Retinal pigment epithelial cell (primary cell): ENCODE measurements at regions not wholly inside any gene's neighbourhood (a gene's known extent, or its start where the extent isn't known, plus 50 kb on each side); places are given as distances from the start of the nearest gene placed in this dataset.
"Not testable (repeated sequence)": the region's sequence is repeated elsewhere in the genome, so short reads cannot be mapped to it uniquely, and the experiment has no call there.

Experiments used
- DNase-seq: peaks from one replicate; pipeline ENCODE4 v3.0.0-alpha.2; 2010; ENCODE audit warnings: low read depth
- H3K4me3 ChIP-seq: 2 replicates; pipeline ENCODE4 v1.5.1; 2011; ENCODE audit warnings: mild to moderate bottlenecking, low read length, control low read depth, moderate library complexity
- TF ChIP-seq, protein P1 (sequence below): conservative IDR thresholded peaks from 2 replicates; pipeline ENCODE4 v1.5.1; 2011; ENCODE audit warnings: low read depth, low read length, control low read depth, inconsistent platforms

GRCh38 chr4:77268108-77268507, 111.1 kb downstream of the CCNG2 start:
- no peak for DNase-seq
- TF ChIP-seq, protein P1, sequence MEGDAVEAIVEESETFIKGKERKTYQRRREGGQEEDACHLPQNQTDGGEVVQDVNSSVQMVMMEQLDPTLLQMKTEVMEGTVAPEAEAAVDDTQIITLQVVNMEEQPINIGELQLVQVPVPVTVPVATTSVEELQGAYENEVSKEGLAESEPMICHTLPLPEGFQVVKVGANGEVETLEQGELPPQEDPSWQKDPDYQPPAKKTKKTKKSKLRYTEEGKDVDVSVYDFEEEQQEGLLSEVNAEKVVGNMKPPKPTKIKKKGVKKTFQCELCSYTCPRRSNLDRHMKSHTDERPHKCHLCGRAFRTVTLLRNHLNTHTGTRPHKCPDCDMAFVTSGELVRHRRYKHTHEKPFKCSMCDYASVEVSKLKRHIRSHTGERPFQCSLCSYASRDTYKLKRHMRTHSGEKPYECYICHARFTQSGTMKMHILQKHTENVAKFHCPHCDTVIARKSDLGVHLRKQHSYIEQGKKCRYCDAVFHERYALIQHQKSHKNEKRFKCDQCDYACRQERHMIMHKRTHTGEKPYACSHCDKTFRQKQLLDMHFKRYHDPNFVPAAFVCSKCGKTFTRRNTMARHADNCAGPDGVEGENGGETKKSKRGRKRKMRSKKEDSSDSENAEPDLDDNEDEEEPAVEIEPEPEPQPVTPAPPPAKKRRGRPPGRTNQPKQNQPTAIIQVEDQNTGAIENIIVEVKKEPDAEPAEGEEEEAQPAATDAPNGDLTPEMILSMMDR: no peak
- no peak overlapping the region for H3K4me3 ChIP-seq

- TF ChIP-seq, protein P1: no peak
- no peak overlapping the region for H3K4me3 ChIP-seq
- DNase-seq: no peak
Measured at GRCh38 chr4:77269505-77269904, 112.5 kb downstream of the CCNG2 start.

DNA sequence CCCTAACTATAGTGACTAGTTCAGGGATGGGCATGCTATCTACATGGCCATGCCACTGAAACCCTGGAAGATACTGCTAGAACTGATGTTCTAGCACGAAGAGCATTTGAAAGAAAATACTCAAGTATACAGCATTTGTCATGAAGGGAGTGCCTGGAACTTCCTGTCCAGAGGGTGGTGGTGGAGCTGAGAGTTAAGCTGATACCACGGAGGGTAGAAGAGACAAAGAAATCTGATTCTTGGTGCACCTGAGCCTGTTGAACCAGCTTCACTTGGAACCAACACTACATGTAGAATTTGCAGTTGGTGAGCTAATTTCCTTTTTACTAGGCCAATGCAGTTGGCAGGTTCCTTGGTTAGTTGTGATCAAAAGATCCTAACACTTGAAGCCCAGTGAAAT, 116.4 kb downstream of the CCNG2 start:
- H3K4me3 ChIP-seq: no peak overlapping the region
- TF ChIP-seq, protein P1: no peak
- DNase-seq: no peak

DNA sequence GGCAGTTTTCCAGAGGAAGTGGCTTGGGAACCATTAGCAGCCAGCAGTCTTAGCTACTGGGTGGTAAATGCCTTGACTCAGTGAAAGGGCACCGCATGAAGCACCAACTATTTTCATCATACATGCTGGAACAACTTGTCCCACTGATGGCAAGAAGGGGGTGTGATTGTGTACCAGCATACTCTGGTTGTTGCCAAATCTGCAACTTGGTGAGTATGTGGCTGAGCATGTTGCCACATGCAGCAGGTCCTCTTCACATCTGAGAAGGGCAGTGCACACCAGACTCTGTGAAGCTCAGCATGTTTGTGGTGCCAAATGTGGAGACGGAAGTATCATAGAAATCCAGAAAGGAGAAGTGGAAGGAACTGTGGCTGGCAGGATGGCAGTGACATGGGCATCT, 122.1 kb downstream of the CCNG2 start:
- DNase-seq, H3K4me3 ChIP-seq: not testable (repeated sequence)

GRCh38 chr4:77282305-77282704, 125.3 kb downstream of the CCNG2 start:
- TF ChIP-seq, protein P1: no peak
- DNase-seq: no peak
- no peak overlapping the region for H3K4me3 ChIP-seq

DNA sequence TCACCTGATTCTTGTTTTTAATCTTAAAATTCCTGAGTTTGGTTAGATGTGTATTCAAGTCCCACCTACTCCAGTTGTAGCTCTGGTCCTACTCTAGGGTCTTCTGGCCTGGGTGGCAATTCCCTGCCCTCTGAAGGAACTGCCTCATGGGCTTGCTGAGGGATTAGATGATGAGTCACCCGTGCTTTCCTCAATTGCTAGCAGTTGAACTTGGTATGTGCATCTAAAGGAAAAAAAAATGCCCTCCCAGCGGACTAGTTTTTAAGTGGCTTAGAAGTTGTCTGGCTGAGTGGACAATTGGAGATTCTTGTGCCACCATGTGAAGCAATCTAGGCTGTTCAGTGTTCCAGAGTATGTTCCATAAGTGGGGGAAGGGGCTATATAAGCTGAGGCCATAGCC, 127.0 kb downstream of the CCNG2 start:
- DNase-seq: peak; percentile 6
- TF ChIP-seq, protein P1: no peak
- no peak overlapping the region for H3K4me3 ChIP-seq

- TF ChIP-seq, protein P1: no peak
- no peak for DNase-seq
- H3K4me3 ChIP-seq: no peak overlapping the region
Measured at GRCh38 chr4:77286906-77287305, 129.9 kb downstream of the CCNG2 start.

- TF ChIP-seq, protein P1: no peak
- DNase-seq: no peak
- no peak overlapping the region for H3K4me3 ChIP-seq
Measured at GRCh38 chr4:77293426-77293825, 136.4 kb downstream of the CCNG2 start.

DNA sequence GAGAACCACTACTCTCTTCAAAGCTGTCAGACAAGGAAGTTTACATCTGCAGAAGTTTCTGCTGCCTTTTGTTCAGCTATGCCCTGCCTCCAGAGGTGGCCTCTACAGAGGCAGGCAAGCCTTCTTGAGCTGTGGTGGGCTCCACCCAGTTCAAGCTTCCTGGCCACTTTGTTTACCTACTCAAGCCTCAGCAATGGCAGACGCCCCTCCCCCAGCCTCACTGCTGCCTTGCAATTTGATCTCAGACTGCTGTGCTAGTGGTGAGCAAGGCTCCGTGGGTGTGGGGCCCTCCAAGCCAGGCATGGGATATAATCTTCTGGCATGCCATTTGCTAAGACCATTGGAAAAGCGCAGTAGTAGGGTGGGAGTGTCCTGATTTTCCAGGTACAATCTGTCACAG, 144.0 kb downstream of the CCNG2 start:
- DNase-seq, H3K4me3 ChIP-seq: not testable (repeated sequence)
